ENCODE measurements at regions not wholly inside any gene's neighbourhood (a gene's known extent, or its start where the extent isn't known, plus 50 kb on each side); places are given as distances from the start of the nearest gene placed in this dataset.

DNA sequence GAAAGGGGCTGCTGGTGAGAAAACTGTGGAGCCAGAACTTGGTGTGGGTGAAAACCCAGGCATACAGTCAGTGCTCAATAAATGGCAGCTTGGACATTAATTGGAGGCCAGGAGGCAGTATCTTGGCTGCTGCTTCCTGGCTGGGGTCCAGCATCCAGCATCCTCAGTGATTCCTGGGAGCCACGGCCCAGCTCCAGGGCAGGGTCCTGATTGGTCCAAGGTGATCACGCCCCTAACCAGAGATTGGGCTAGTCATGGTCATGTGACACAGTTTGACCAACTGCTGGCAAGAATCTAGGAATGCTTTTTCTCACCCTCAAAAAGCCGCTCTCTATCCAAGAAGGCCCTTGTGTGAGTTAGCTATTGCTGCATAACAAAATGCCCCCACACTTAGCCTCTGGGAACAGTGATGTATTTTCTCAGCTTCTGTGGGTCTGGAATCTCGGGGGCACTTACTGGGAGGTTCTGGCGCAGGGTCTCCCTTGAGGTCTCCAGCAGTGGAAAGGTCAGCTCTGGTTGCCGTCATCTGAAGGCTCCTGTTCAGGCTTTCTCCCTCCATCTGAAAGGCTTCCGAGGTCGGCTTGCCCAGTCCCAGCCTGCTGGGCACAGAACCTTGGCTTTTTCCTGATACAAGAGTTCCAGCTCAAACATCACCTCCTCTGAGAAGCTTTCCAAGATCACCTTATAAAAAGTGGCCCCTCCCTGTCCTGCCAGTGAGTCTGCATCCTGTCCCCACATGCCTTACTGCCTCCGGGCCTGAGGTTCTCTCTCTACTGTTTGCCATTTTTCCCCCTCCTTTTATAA, 119.2 kb upstream of the NCOR2 start:
- no peak for DNase-seq

GRCh38 chr12:124685689-124686369, 118.4 kb upstream of the NCOR2 start:
- peak; percentile 26 for DNase-seq

DNA sequence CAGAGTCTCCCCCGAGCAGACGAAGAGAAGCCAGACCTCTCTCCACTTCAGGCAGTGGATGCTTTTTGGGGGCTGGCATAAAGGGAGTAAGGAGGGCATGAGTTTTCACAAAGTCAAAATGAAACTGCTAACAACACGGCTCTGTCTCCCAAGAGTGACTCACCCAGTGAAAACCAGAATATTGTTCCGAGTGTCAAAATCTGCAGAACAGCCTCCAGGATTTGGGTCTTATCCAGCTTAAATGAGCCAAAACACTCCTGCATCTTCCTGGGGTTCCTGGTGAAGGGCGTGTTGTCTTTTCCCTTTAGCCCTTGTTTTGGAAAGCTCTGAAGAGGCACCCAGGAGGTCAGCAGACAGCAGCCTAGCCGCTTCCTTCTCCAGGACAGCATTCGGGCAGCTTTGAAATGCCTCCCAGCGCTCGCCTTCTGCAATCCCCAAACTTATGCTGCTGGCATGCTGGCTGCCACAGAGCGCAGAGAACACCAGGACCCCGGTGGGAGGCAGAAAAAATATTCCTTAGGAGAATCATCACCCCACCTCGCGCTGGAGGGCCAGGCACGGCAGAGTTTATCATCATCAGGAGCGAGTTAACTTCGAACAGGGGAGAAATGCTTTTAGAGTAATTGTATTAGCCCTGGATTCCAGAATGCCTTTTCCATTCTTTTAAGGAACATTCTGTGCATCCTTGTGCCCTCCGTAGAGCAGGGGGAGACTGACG, 117.7 kb upstream of the NCOR2 start:
- DNase-seq = no peak

DNA sequence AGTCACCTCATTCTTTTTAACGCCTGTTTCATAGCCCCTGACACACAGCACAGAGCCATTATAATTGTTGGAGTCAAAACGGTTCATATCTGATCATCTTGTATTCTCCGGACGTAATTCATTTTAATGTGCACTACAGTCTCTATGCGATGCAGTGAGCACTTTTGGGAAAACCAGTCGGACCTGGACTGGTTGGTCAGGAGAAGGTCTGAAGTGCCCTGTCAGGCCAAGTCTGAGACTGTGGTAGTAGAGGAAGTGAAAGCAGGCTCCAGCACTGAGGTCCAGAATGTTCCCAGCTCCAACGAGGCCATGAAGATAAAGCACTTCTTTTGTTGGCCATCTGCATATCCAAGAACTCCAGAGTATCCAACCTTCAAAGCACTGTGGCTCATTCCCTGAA, 117.1 kb upstream of the NCOR2 start:
- DNase-seq = no peak

GRCh38 chr12:124683152-124684124, 116.0 kb upstream of the NCOR2 start:
- no peak for DNase-seq

GRCh38 chr12:124682425-124683151, 115.2 kb upstream of the NCOR2 start:
- no peak for DNase-seq

DNA sequence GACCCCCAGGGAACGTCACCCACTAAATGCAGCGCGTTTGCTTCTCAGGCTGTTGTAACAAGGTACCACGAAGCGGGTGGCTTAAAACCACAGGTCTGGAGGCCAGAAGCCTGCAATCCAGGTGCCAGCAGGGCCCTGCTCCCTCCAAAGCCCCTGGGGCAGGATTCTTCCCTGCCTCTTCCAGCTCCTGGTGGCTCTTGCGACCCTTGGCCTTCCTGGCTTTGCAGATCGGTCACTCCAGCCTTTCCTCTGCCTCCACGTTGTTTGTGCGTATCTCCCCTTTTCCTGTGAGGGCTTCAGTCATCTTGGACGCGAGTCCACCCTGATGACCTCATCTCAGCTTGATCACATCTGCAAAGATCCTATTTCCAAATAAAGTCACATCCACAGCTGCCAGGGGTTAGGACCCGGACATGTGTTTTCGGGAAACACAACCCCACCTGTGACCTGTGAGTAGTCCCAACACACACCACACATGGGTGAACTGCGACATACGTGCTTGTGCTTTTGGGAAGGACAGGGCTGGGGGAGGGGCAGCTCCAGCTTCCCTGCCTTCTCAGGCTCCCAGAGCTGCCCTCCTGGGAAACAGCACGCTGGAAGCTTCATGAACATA, 114.5 kb upstream of the NCOR2 start:
- no peak for DNase-seq

GRCh38 chr12:124680863-124681778, 113.7 kb upstream of the NCOR2 start:
- no peak for DNase-seq

DNA sequence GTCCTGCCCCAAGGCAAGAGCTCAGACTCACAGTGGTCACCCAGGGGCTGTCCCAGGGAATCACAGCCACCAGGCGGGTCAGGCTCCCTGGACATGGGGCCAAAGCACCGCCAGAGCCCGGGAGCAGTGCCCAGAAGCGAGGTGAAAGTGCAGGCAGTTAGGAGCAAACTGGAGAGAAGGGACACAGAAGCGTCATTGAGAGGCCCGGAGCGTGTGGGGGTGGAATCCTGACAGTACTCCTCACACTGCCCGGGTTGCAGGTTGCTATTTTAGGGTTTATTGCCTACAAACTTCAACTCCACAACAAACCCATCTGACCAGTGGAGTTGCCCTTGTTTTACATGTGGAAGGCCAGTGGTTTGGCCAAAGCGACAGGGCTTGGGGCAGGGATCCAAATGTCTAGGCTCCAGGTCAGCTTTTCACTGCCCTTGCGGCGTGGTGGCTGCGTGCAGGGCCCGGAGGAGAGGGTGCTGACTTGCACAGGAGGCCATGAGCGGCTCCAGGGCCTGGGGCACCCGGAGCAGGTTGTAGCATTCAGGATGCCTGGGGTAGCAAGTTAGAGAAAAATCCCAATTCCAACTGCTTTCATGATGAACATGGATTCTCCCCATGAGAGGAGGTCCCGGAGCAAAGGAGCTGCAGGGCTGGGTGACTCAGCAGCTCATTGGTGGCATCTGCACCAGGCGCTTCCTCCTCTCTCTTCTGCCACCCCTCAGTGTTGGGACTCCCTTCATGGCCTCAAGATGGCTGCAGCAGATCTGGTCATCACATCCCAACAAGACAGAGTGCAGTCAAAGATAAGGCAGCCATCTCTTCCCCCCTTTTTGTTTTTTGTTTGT, 112.3 kb upstream of the NCOR2 start:
- no peak for DNase-seq

GRCh38 chr12:124679047-124679446, 111.6 kb upstream of the NCOR2 start:
- DNase-seq = no peak

DNA sequence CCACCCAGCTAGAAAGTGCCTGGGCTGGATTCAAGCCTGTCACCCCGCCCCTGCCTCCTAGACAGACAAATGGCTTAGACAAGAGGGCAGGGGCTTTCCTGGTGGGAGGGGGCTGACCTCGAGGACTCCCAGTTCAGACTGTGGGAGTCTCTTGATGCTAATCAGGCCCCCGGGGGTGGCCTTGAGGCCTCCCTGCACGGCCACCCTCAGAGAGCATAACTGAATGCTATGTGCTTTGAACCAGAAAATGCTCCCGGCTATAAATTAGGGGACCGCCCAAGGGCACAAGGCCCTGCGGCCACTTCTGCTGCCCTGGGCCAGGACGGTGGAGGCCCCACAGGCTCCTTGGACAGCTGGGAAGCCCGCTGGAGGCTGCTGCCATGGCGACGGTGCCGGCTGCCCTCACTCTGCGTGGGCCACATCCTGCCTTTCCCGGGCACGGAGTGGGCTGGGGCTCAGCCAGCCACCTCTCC, 111.0 kb upstream of the NCOR2 start:
- no peak for DNase-seq

- DNase-seq = no peak
Observed at GRCh38 chr12:124677552-124678356, 110.3 kb upstream of the NCOR2 start.

- no peak for DNase-seq
Observed at GRCh38 chr12:124676714-124677462, 109.5 kb upstream of the NCOR2 start.

DNA sequence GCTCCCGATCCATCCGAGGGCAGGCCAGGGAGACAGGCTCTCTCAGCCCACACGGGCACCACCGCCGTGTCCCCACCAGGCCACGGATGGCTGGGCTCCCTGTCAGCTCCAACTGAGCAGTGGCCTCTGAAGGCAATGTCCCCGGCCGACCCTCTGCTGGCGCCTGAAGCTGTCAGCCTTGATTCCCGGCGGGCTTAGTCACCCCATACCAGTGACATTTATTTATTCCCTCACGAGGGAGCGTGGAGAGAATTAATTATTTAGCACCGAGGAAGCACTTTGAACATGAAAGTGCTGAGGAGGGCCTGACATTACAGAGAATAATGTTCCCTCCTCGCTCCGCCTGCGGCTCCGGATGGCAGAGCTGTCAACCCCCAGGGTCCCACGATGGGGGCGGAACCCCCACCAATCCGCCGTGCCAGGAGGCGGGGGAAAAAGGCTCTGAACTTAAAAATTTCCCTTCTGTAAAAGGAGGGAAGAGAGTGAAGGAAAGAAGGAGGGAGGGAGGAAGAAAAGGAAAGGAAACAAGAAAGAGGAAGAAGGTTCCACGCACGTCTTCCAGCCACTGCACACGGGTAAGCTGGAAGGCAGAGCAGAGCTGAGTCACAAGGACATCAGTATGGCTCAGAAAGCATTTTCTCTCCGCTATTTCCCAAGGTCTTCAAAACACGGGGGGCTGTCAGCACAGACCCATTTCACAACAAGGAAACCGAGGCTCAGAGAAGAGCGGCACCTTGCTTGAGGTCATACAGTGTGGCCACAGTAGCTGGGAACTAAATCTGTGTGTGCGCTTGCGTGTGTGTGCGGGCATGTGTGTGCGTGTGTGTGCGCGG, 108.7 kb upstream of the NCOR2 start:
- DNase-seq = no peak

DNA sequence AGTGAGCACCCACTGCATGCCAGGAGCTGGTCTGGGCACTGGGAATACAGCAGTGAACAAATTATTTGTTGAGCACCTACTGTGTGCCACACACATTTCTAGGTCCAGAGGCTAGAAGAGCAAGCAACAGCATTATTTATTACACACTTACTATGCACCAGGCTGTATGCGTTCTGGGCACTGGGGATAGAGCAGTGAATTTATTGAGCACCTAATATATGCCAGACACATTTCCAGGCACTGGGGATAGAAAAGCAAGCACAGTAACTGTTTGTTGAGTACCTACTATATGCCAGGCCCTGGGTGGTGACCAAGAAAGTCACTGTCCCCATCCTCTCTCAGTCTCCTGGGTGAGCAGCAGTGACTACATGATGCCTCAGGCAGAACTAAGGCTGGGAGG, 107.5 kb upstream of the NCOR2 start:
- no peak for DNase-seq

DNA sequence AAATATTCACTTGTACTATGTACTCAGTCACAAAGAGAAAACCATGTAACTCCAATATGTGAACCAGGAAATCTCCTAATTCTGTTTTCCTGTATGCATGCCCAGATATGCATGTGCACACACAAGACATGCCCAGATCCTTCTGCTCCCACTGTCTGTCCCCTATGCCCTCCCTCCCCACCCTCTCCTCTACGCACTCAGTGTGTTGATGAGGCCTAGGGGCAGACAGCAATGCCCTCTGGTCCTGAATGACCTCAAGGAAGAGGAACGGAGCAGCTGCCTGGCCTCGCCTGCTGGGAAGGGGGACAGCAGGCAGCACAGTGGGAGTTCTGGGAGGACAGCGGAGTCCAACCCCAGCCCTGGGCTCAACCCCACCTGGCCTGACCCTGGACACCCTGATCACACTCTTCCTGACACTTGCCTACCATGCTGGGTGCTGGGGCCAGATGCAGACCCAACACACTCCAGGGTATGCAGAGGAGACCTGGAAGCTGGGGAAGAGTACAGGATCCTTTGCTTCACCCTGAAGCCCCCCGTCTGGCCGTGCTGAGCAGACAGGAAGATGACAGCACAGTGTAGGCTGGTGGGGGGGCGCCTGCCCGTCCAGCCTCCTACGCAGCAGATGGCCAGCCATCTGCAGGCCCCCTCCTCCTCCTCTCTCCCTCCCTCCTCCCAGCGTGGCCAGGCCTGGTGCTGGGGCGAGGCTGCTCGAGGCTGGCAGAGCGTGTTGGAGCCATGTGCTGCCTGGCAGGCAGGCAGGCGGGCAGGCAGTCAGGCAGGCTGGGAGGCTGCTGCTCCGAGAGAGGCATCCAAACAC, 106.6 kb upstream of the NCOR2 start:
- no peak for DNase-seq
